GM10248 (cell line): ENCODE measurements at regions not wholly inside any gene's neighbourhood (a gene's known extent, or its start where the extent isn't known, plus 50 kb on each side); places are given as distances from the start of the nearest gene placed in this dataset.

Experiments used
- CTCF ChIA-PET: fragments of 300-600 bp; sonication (Branson Sonifier 250); formaldehyde crosslinking; extraction: SDS; loops from one replicate; lab custom pipeline; 2021; ENCODE audit warnings: antibody characterized with exemption; lab: Yijun Ruan, JAX
- POLR2A ChIA-PET: fragments of 350-650 bp; sonication (Branson Sonifier 250); formaldehyde crosslinking; extraction: SDS; loops from one replicate; lab custom pipeline; 2020; ENCODE audit warnings: antibody characterized with exemption; lab: Yijun Ruan, JAX
- DNase-seq: peaks from one replicate; pipeline ENCODE4 v3.0.0; 2012; ENCODE audit errors: extremely low spot score
- TF ChIP-seq, protein P1 (sequence below): IDR thresholded peaks from 2 replicates; pipeline ENCODE4 v1.5.1; 2012; ENCODE audit warnings: mild to moderate bottlenecking, low read depth; ENCODE audit errors: extremely low read depth, missing control alignments, control extremely low read depth

DNA sequence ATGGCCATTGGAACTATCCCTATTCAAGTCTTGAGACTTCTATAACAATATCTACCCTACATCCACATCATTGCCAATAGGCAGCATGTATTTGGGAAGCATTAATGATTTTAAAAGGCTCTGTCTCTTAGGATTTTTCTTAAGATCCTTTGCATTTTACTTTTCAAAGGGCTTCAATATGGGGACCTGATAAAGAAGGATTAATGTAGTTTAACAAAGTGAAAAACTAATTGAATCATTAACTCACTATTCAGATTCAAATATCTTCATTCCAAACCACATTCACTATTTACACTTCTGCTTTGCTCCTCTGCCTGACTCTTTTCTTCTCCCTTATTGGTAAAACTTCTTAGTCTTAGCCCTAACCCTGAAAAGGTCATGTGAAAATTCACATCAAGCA lies 333.0 kb downstream of the EPHA7 start:
- TF ChIP-seq, protein P1, sequence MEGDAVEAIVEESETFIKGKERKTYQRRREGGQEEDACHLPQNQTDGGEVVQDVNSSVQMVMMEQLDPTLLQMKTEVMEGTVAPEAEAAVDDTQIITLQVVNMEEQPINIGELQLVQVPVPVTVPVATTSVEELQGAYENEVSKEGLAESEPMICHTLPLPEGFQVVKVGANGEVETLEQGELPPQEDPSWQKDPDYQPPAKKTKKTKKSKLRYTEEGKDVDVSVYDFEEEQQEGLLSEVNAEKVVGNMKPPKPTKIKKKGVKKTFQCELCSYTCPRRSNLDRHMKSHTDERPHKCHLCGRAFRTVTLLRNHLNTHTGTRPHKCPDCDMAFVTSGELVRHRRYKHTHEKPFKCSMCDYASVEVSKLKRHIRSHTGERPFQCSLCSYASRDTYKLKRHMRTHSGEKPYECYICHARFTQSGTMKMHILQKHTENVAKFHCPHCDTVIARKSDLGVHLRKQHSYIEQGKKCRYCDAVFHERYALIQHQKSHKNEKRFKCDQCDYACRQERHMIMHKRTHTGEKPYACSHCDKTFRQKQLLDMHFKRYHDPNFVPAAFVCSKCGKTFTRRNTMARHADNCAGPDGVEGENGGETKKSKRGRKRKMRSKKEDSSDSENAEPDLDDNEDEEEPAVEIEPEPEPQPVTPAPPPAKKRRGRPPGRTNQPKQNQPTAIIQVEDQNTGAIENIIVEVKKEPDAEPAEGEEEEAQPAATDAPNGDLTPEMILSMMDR, result no peak
- CTCF ChIA-PET, result no interaction called here
- POLR2A ChIA-PET, result no interaction called here
- no peak for DNase-seq

DNA sequence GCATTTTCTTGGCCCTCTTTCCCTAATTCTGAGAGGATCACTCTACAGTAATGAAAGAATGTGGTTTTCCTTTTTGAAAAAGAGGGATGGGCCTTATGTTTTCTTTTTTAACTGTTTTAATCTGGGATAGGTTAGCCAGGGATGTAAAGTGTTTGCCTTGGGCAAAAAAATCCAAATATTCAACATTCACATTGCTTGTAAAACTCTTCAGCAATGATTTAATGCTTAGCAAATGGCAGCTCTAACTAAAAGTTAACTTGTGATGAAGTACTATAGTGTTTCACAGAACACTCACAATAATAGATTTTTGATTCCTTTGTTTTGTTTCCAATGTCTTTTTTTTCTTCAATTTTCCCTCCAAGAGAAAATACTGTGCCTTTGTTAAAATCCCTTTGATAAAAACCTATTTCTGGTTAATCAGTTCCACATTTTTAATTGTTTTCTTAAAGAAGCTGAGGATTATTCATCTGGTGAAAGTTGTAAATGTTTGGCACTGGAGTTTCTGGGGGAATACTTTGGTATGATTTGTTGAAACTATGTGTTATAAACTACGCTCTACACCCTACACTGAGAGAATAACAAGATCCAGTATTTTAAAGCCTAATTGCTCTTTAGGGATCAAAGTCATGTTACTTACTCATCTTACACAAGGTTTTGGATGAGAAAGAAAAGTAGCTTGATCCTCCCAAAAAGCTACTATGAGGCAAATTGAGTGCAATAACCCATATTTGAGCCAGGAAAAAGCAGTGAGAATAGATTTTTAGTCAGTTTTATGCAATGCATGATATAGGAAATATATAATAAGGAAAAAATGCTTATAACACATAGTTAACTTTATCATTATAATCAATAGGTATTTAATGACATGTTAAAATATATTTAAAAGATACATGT lies 335.8 kb downstream of the EPHA7 start:
- ChIA-PET CTCF (no interaction called here), POLR2A (no interaction called here)
- TF ChIP-seq, protein P1, result no peak
- DNase-seq, result no peak

GRCh38 chr6:93081901-93082300 lies 337.5 kb downstream of the EPHA7 start:
- TF ChIP-seq, protein P1, result no peak
- CTCF ChIA-PET, result no interaction called here
- POLR2A ChIA-PET, result no interaction called here
- DNase-seq, result no peak

GRCh38 chr6:93079061-93079460 lies 340.3 kb downstream of the EPHA7 start:
- ChIA-PET CTCF (no interaction called here), POLR2A (no interaction called here)
- TF ChIP-seq, protein P1, result no peak
- DNase-seq, result no peak

GRCh38 chr6:93073811-93074210 lies 345.5 kb downstream of the EPHA7 start:
- TF ChIP-seq, protein P1, result no peak
- CTCF ChIA-PET, result no interaction called here
- DNase-seq, result no peak
- POLR2A ChIA-PET, result no interaction called here

- TF ChIP-seq, protein P1, result no peak
- POLR2A ChIA-PET, result no interaction called here
- DNase-seq, result no peak
- CTCF ChIA-PET, result no interaction called here
These were observed 349.5 kb downstream of the EPHA7 start for GRCh38 chr6:93069856-93070255.
